Endodermal cell (in vitro differentiated cells): ENCODE measurements at regions not wholly inside any gene's neighbourhood (a gene's known extent, or its start where the extent isn't known, plus 50 kb on each side); places are given as distances from the start of the nearest gene placed in this dataset.

ENCODE experiments used
- DNase-seq: peaks from one replicate; pipeline ENCODE4 v3.0.0-alpha.2; 2017
- H3K27ac ChIP-seq: 2 replicates; pipeline ENCODE4 v1.5.1; 2013; ENCODE audit warnings: mild to moderate bottlenecking, low read depth, low read length, moderate library complexity
- H3K27me3 ChIP-seq: 2 replicates; pipeline ENCODE4 v1.6.1; 2013; ENCODE audit warnings: mild to moderate bottlenecking, low read length, moderate library complexity; ENCODE audit not compliant: insufficient read depth, control insufficient read depth, poor library complexity, severe bottlenecking
- H3K36me3 ChIP-seq: 2 replicates; pipeline ENCODE4 v1.7.0; 2013; ENCODE audit warnings: mild to moderate bottlenecking, low read length, moderate library complexity; ENCODE audit not compliant: control insufficient read depth, insufficient read depth
- H3K4me1 ChIP-seq: one replicate; pipeline ENCODE4 v1.7.0; 2013; ENCODE audit warnings: low read length; ENCODE audit not compliant: control insufficient read depth, insufficient read depth
- H3K4me3 ChIP-seq: 2 replicates; pipeline ENCODE4 v1.5.1; 2013; ENCODE audit warnings: mild to moderate bottlenecking, low read length, moderate library complexity
- H3K9ac ChIP-seq: 2 replicates; pipeline ENCODE4 v1.6.1; 2013; ENCODE audit warnings: mild to moderate bottlenecking, low read length, moderate library complexity; ENCODE audit not compliant: poor library complexity, severe bottlenecking; ENCODE audit errors: extremely low read depth
- H3K9me3 ChIP-seq: 2 replicates; pipeline ENCODE4 v1.6.1; 2013; ENCODE audit warnings: mild to moderate bottlenecking, low read length, moderate library complexity; ENCODE audit not compliant: control insufficient read depth
- H3K27ac Mint-ChIP-seq: 2 replicates; pipeline ENCODE4 v1.8.0; 2020; ENCODE audit warnings: mixed read lengths
- H3K27me3 Mint-ChIP-seq: 2 replicates; pipeline ENCODE4 v1.8.0; 2021; ENCODE audit warnings: mild to moderate bottlenecking, mixed read lengths; ENCODE audit not compliant: insufficient read depth
- H3K36me3 Mint-ChIP-seq: 2 replicates; pipeline ENCODE4 v1.8.0; 2020; ENCODE audit warnings: low read depth, mixed read lengths
- H3K4me1 Mint-ChIP-seq: 2 replicates; pipeline ENCODE4 v1.8.0; 2020; ENCODE audit warnings: mixed read lengths
- H3K4me3 Mint-ChIP-seq: 2 replicates; pipeline ENCODE4 v1.8.0; 2020; ENCODE audit warnings: mild to moderate bottlenecking, moderate library complexity, mixed read lengths
- H3K9me3 Mint-ChIP-seq: 2 replicates; pipeline ENCODE4 v1.8.0; 2020; ENCODE audit warnings: mild to moderate bottlenecking, mixed read lengths
- WGBS, 2 experiments: methylation state at CpG; one replicate each; pipeline versions ENCODE4 v1.1.5 to v1.1.7; 2013; ENCODE audit warnings: missing lambda C conversion rate in 2 of 2, mixed read lengths in 1 of 2; ENCODE audit not compliant: insufficient coverage in 1 of 2, insufficient read length in 1 of 2; 5-methylcytosine and 5-hydroxymethylcytosine counted together
- TF ChIP-seq, protein P1 (sequence below): fragments of 200-600 bp; sonication (generic); conservative IDR thresholded peaks from 2 replicates; pipeline ENCODE4 v1.5.0; 2021; ENCODE audit warnings: antibody characterized with exemption, mild to moderate bottlenecking

DNA sequence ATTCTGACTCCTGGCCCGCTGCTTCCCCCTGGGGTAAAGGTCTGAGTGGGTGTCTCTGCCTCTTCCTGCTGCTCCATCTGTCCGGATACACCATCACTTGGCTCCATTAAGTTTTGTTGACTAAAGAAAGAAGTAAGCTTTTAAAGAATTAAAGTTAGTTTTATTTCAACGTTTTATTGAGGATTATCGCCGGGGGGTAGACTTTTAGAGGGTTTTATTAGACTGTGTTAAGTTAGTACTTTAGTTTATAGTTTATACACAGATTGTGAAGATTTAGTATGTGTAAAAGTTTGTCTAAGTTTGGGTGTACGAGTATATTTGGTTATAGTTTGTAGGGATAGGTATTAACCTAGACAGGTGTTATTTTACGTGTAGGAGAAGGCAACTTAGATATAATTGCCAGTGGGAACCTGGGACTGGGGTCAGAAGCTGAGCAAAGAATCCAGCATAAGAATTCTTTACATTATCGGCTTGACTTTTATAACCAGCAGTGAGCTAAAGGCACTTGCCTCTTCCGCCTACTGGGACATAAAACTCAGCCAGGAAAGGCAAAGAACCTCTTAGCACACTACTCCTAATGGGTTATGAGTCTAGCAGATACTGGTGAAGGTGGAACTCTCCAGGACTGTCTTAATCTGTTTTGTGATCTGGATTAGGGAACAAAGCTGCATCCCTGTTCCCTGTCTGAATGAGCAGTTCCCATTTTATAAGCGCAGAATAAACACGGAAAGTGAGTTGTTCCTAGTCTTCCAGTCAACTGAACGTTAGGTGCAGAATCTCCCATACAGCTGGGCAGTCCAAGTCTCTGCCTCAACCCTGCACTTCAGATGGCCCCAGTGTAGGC, 131.3 kb downstream of the FAM43A start:
- H3K9me3 Mint-ChIP-seq, result no peaks in the 10 kb centered on the region
- no peaks in the 10 kb centered on the region for H3K27me3 Mint-ChIP-seq
- TF ChIP-seq, protein P1, sequence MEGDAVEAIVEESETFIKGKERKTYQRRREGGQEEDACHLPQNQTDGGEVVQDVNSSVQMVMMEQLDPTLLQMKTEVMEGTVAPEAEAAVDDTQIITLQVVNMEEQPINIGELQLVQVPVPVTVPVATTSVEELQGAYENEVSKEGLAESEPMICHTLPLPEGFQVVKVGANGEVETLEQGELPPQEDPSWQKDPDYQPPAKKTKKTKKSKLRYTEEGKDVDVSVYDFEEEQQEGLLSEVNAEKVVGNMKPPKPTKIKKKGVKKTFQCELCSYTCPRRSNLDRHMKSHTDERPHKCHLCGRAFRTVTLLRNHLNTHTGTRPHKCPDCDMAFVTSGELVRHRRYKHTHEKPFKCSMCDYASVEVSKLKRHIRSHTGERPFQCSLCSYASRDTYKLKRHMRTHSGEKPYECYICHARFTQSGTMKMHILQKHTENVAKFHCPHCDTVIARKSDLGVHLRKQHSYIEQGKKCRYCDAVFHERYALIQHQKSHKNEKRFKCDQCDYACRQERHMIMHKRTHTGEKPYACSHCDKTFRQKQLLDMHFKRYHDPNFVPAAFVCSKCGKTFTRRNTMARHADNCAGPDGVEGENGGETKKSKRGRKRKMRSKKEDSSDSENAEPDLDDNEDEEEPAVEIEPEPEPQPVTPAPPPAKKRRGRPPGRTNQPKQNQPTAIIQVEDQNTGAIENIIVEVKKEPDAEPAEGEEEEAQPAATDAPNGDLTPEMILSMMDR, result no peak

DNA sequence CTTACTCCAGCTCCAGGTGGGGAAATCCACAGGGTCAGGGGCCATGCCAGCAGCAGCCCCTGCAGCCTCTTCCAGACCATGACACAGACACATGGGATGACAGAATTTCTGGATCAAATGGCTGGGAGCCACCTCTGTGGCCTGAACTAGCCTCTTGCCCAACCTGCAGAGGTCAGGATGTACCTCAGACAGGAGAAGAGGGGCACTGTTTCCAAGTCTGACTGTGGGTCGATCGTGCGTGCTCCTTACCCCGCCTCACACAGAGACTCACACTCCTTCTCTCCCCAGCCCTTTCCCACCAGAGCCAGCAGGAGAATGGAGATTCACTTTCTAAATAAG, 131.9 kb downstream of the FAM43A start:
- no peak for DNase-seq
- WGBS, 2 experiments, result 30% methylated on average over 2 of the region's 4 CpGs; no CpG with 5 or more reads in 1 of the 2 experiments
- no peaks in the 10 kb centered on the region for H3K9me3 Mint-ChIP-seq
- Histone ChIP-seq H3K9me3 (no peaks in the 10 kb centered on the region), H3K4me1 (no peaks in the 10 kb centered on the region), H3K9ac (no peak overlapping the region), H3K4me3 (no peak overlapping the region), H3K27me3 (no peaks in the 10 kb centered on the region), H3K36me3 (no peaks in the 10 kb centered on the region), H3K27ac (no peak overlapping the region)
- H3K27me3 Mint-ChIP-seq, result no peaks in the 10 kb centered on the region
- H3K27ac Mint-ChIP-seq, result no peak overlapping the region
- no peak overlapping the region for H3K4me3 Mint-ChIP-seq
- TF ChIP-seq, protein P1, result no peak
- H3K36me3 Mint-ChIP-seq, result no peaks in the 10 kb centered on the region
- H3K4me1 Mint-ChIP-seq, result peaks cover 6% of the 10 kb centered on the region

More for the DNA sequence above, 131.3 kb downstream of the FAM43A start:
- 93% methylated on average over 10 to 12 of the region's 12 CpGs for WGBS, 2 experiments
- no peaks in the 10 kb centered on the region for H3K9me3 ChIP-seq
- H3K4me1 Mint-ChIP-seq, result peaks cover 6% of the 10 kb centered on the region
- H3K4me3 Mint-ChIP-seq, result no peak overlapping the region
- H3K4me1 ChIP-seq, result no peaks in the 10 kb centered on the region
- H3K27ac ChIP-seq, result no peak overlapping the region
- H3K27ac Mint-ChIP-seq, result no peak overlapping the region
- peak; percentile 2 for DNase-seq
- H3K27me3 ChIP-seq, result no peaks in the 10 kb centered on the region
- no peaks in the 10 kb centered on the region for H3K36me3 Mint-ChIP-seq
- H3K36me3 ChIP-seq, result no peaks in the 10 kb centered on the region
- no peak overlapping the region for H3K9ac ChIP-seq
- H3K4me3 ChIP-seq, result no peak overlapping the region

DNA sequence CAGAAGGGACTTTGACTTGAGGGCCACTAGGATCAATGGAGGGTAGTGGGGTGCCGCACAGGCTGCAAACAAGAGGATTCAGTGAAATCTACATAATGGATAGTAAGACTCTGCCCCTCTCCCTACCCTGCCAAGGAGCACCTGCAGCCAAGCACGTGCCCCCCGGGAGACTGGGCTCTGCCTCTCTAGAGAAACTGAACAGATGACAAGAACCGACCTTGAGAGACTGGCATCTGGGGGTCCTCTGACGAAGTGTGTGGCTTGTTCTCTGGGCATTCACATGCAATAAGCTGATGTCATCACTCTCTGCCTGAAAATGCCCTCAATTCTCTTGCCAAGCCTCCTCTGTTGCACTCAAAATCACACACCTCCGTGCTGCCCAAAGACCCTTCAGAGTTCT, 132.3 kb downstream of the FAM43A start:
- H3K27ac ChIP-seq, result no peak overlapping the region
- no peaks in the 10 kb centered on the region for H3K9me3 ChIP-seq
- H3K27me3 ChIP-seq, result no peaks in the 10 kb centered on the region
- no peak overlapping the region for H3K4me3 ChIP-seq
- Mint-ChIP-seq H3K4me3 (no peak overlapping the region), H3K27me3 (no peaks in the 10 kb centered on the region), H3K9me3 (no peaks in the 10 kb centered on the region), H3K27ac (no peak overlapping the region), H3K4me1 (peaks cover 6% of the 10 kb centered on the region), H3K36me3 (no peaks in the 10 kb centered on the region)
- no peaks in the 10 kb centered on the region for H3K36me3 ChIP-seq
- TF ChIP-seq, protein P1, result no peak
- 61 to 68% methylated on average over 6 of the region's 6 CpGs for WGBS, 2 experiments
- no peak overlapping the region for H3K9ac ChIP-seq
- DNase-seq, result no peak
- H3K4me1 ChIP-seq, result no peaks in the 10 kb centered on the region
